ENCODE measurements at regions not wholly inside any gene's neighbourhood (a gene's known extent, or its start where the extent isn't known, plus 50 kb on each side); places are given as distances from the start of the nearest gene placed in this dataset.

- 41 to 57% (median 53%) methylated on average over 18 of the region's 18 CpGs for WGBS, 3 donors
- intact Hi-C loops (cut with DNase I), result no loop called here
- H3K4me3 ChIP-seq, result no peak overlapping the region
Observed at GRCh38 chr10:2145926-2146478, 408.7 kb upstream of the ADARB2 start.

GRCh38 chr10:2145491-2145890 is 408.2 kb upstream of the ADARB2 start:
- H3K36me3 ChIP-seq, result no peaks in the 10 kb centered on the region
- no peak for TF ChIP-seq POLR2A (IDR thresholded peaks at IDR 0.05)
- H3K27ac ChIP-seq, result no peak overlapping the region
- intact Hi-C loops (cut with DNase I), result no loop called here
- no peaks in the 10 kb centered on the region for H3K27me3 ChIP-seq
- no peak for DNase-seq
- no peaks in the 10 kb centered on the region for H3K9me3 ChIP-seq
- no peaks in the 10 kb centered on the region for H3K4me1 ChIP-seq (ENCODE audit: insufficient read depth)
- no peak overlapping the region for H3K4me3 ChIP-seq
- WGBS, 3 donors, result 21 to 38% (median 24%) methylated on average over 7 of the region's 7 CpGs

More at GRCh38 chr10:2145926-2146478, 408.7 kb upstream of the ADARB2 start:
- Histone ChIP-seq H3K4me1 (ENCODE audit: insufficient read depth) (no peaks in the 10 kb centered on the region), H3K9me3 (no peaks in the 10 kb centered on the region), H3K27ac (no peak overlapping the region), H3K27me3 (no peaks in the 10 kb centered on the region), H3K36me3 (no peaks in the 10 kb centered on the region)
- no peak for DNase-seq
- TF ChIP-seq, protein P1, sequence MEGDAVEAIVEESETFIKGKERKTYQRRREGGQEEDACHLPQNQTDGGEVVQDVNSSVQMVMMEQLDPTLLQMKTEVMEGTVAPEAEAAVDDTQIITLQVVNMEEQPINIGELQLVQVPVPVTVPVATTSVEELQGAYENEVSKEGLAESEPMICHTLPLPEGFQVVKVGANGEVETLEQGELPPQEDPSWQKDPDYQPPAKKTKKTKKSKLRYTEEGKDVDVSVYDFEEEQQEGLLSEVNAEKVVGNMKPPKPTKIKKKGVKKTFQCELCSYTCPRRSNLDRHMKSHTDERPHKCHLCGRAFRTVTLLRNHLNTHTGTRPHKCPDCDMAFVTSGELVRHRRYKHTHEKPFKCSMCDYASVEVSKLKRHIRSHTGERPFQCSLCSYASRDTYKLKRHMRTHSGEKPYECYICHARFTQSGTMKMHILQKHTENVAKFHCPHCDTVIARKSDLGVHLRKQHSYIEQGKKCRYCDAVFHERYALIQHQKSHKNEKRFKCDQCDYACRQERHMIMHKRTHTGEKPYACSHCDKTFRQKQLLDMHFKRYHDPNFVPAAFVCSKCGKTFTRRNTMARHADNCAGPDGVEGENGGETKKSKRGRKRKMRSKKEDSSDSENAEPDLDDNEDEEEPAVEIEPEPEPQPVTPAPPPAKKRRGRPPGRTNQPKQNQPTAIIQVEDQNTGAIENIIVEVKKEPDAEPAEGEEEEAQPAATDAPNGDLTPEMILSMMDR (IDR thresholded peaks at IDR 0.05), result no peak
- TF ChIP-seq POLR2A (IDR thresholded peaks at IDR 0.05) (no peak), EP300 (IDR thresholded peaks at IDR 0.05) (no peak)

GRCh38 chr10:2144584-2144983 is 407.3 kb upstream of the ADARB2 start:
- intact Hi-C loops (cut with DNase I), result no loop called here
- no peak for DNase-seq
- Histone ChIP-seq H3K27ac (no peak overlapping the region), H3K27me3 (no peaks in the 10 kb centered on the region), H3K9me3 (no peaks in the 10 kb centered on the region), H3K4me1 (ENCODE audit: insufficient read depth) (no peaks in the 10 kb centered on the region), H3K4me3 (no peak overlapping the region), H3K36me3 (no peaks in the 10 kb centered on the region)
- no peak for TF ChIP-seq EP300 (IDR thresholded peaks at IDR 0.05)
- TF ChIP-seq, protein P1 (IDR thresholded peaks at IDR 0.05), result no peak
- 71 to 80% (median 78%) methylated on average over 4 of the region's 4 CpGs for WGBS, 3 donors

DNA sequence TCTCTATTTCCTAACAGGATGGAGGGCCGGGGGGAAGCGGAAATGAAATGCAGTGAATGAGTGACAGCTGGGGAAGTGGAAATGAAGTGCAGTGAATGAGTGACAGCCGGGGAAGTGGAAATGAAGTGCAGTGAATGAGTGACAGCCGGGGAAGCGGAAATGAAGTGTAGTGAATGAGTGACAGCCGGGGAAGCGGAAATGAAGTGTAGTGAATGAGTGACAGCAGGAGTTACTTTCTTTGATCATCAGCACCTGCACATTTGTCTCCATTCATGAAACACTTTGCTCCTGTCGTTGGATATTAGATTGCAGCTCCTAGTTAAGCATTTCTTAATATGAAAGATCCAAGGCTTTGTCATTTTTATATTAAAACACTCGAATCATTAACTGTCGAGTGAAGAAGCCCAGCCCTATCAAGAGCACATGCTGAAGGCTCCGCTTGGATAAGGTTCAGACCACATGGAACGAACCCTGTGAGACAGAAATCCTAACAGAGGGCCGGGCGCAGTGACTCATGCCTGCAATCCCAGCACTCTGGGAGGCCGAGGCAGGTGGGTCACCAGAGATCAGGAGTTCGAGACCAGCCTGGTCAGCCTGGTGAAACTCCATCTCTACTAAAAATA is 406.0 kb upstream of the ADARB2 start:
- TF ChIP-seq, protein P1 (IDR thresholded peaks at IDR 0.05), result no peak
- TF ChIP-seq EP300 (IDR thresholded peaks at IDR 0.05) (no peak), POLR2A (IDR thresholded peaks at IDR 0.05) (no peak)
- Histone ChIP-seq H3K27ac (no peak overlapping the region), H3K27me3 (no peaks in the 10 kb centered on the region), H3K4me1 (ENCODE audit: insufficient read depth) (no peaks in the 10 kb centered on the region), H3K9me3 (no peaks in the 10 kb centered on the region), H3K4me3 (no peak overlapping the region), H3K36me3 (no peaks in the 10 kb centered on the region)
- DNase-seq, result no peak
- intact Hi-C loops (cut with DNase I), result no loop called here
- 86 to 88% (median 86%) methylated on average over 16 of the region's 16 CpGs for WGBS, 3 donors

DNA sequence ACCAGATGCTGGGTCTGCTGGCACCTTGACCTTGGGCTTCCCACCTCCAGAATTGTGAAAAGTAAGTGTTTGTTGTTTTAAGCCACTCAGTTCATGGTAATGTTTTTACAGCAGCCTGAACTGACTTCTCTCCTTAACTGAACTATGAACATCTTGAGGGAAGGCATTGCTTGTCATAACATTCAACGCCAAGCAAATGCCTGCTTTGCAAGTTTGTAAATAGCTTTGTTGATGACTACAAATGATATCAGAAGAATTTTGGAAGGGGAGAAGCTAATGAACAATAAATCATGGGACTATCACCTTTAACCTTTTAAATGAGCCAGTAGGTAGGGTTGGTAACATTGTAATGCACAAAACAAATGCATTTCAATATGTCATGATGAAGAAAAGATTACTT is 402.4 kb upstream of the ADARB2 start:
- no peaks in the 10 kb centered on the region for H3K9me3 ChIP-seq
- no peaks in the 10 kb centered on the region for H3K36me3 ChIP-seq
- H3K4me3 ChIP-seq, result no peak overlapping the region
- intact Hi-C loops (cut with DNase I), result no loop called here
- TF ChIP-seq, protein P1 (IDR thresholded peaks at IDR 0.05), result no peak
- no peak for TF ChIP-seq POLR2A (IDR thresholded peaks at IDR 0.05)
- no peak for TF ChIP-seq EP300 (IDR thresholded peaks at IDR 0.05)
- 4 to 7% (median 6%) methylated on average over 1 of the region's 1 CpG for WGBS, 3 donors
- no peak for DNase-seq
- no peaks in the 10 kb centered on the region for H3K4me1 ChIP-seq (ENCODE audit: insufficient read depth)
- no peaks in the 10 kb centered on the region for H3K27me3 ChIP-seq
- H3K27ac ChIP-seq, result no peak overlapping the region
